Activated T-cell treated with anti-CD3 and anti-CD28 coated beads, Interleukin-2, amount 50 U/mL, for 24 hours (primary cell): ENCODE measurements at regions not wholly inside any gene's neighbourhood (a gene's known extent, or its start where the extent isn't known, plus 50 kb on each side); places are given as distances from the start of the nearest gene placed in this dataset.

Experiments
- DNase-seq: peaks from one replicate; pipeline ENCODE4 v3.0.0-alpha.2; 2020
- H3K27ac Mint-ChIP-seq: 2 replicates; pipeline ENCODE4 v1.8.0; 2020; ENCODE audit warnings: mild to moderate bottlenecking, mixed read lengths
- H3K27me3 Mint-ChIP-seq: 2 replicates; pipeline ENCODE4 v1.8.0; 2020; ENCODE audit warnings: mixed read lengths
- H3K36me3 Mint-ChIP-seq: 2 replicates; pipeline ENCODE4 v1.8.0; 2020; ENCODE audit warnings: low read depth, mixed read lengths
- H3K4me1 Mint-ChIP-seq: 2 replicates; pipeline ENCODE4 v1.8.0; 2020; ENCODE audit warnings: low read depth, mixed read lengths
- H3K4me3 Mint-ChIP-seq: 2 replicates; pipeline ENCODE4 v1.8.0; 2020; ENCODE audit warnings: mild to moderate bottlenecking, moderate library complexity, mixed read lengths
- H3K9me3 Mint-ChIP-seq: 2 replicates; pipeline ENCODE4 v1.8.0; 2020; ENCODE audit warnings: mixed read lengths

DNA sequence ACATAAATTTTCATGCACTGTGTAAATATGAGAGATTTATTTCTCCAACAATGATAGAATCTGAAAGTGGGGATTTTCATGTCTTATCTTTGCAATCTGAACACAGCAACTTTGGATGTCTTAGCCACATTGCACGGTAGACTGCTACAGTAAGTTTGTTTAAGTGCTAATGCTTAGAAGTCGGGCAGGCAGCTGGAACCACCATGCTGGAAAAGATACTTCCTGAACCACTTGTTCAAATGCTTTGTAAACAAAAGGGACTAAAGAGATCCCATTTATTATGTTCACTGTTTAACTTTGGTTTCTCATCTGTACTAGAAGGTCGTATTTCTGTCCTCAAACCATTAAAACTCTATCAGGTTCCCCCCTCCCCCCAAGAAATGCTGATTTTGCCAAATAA is 555.9 kb upstream of the DIPK2B start:
- H3K4me1 Mint-ChIP-seq, result peaks cover 55% of the 10 kb centered on the region
- DNase-seq, result no peak
- peak overlapping the region; percentile 58 for H3K27ac Mint-ChIP-seq
- H3K4me3 Mint-ChIP-seq, result peak overlapping the region; percentile 57
- no peaks in the 10 kb centered on the region for H3K9me3 Mint-ChIP-seq
- H3K27me3 Mint-ChIP-seq, result peaks cover 17% of the 10 kb centered on the region
- H3K36me3 Mint-ChIP-seq, result peaks cover 52% of the 10 kb centered on the region

- H3K4me1 Mint-ChIP-seq, result peaks cover 49% of the 10 kb centered on the region
- H3K27ac Mint-ChIP-seq, result peak overlapping the region; percentile 42
- peaks cover 13% of the 10 kb centered on the region for H3K27me3 Mint-ChIP-seq
- no peaks in the 10 kb centered on the region for H3K9me3 Mint-ChIP-seq
- no peak for DNase-seq
- H3K36me3 Mint-ChIP-seq, result peaks cover 45% of the 10 kb centered on the region
- H3K4me3 Mint-ChIP-seq, result peak overlapping the region; percentile 26
Measured at GRCh38 chrX:45755703-45756102, 555.0 kb upstream of the DIPK2B start.

DNA sequence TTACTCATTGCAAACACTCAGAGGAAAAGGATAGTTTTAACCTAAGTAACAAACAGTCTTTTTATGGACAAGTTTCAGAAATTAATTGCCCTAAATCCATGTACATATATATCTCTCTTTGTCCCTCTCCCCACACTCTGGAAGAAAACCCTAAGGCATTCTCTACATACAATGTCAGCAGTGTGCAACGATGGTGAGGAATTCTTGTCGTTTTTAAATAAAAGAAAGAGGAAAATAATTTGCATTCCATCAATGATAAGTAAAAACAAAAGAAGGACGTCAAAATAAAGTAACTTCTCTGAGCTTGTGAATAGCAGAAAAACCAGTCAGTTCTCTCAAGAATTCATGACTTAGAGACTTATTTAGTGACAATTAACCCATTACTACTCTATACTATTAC is 550.5 kb upstream of the DIPK2B start:
- no peak for DNase-seq
- peaks cover 37% of the 10 kb centered on the region for H3K27me3 Mint-ChIP-seq
- peaks cover 22% of the 10 kb centered on the region for H3K4me1 Mint-ChIP-seq
- H3K27ac Mint-ChIP-seq, result peak overlapping the region; percentile 65
- no peak overlapping the region for H3K4me3 Mint-ChIP-seq
- peaks cover 34% of the 10 kb centered on the region for H3K36me3 Mint-ChIP-seq
- H3K9me3 Mint-ChIP-seq, result no peaks in the 10 kb centered on the region

GRCh38 chrX:45750639-45751038 is 550.0 kb upstream of the DIPK2B start:
- Mint-ChIP-seq H3K27ac (peak overlapping the region; percentile 65), H3K4me1 (peaks cover 22% of the 10 kb centered on the region), H3K36me3 (peaks cover 34% of the 10 kb centered on the region), H3K9me3 (no peaks in the 10 kb centered on the region), H3K4me3 (no peak overlapping the region), H3K27me3 (peaks cover 38% of the 10 kb centered on the region)
- no peak for DNase-seq

DNA sequence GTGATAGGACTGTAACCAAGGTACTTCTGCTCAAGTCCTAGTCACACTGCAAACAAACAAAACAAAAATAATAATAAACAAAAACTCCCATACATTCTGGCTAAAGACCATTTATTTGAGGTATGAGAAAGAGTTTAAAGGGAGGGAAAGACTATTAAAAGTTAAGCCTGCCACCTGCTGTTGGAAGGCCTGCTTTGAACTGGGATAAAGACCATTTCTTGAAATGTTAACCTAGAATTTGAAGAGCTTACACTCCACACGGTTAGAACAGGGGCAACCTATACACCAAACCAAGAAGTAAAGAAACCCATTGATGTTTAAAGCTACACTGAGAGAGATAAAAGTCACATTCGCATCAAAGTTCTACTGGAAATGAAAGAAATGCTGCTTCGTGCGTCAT is 548.7 kb upstream of the DIPK2B start:
- H3K36me3 Mint-ChIP-seq, result peaks cover 43% of the 10 kb centered on the region

GRCh38 chrX:45748369-45748774 is 547.7 kb upstream of the DIPK2B start:
- Mint-ChIP-seq H3K27ac (peak overlapping the region; percentile 70), H3K27me3 (peaks cover 51% of the 10 kb centered on the region), H3K4me3 (no peak overlapping the region), H3K9me3 (no peaks in the 10 kb centered on the region), H3K36me3 (peaks cover 52% of the 10 kb centered on the region), H3K4me1 (peaks cover 29% of the 10 kb centered on the region)
- no peak for DNase-seq

More for the DNA sequence above, 548.7 kb upstream of the DIPK2B start:
- Mint-ChIP-seq H3K9me3 (no peaks in the 10 kb centered on the region), H3K4me1 (peaks cover 23% of the 10 kb centered on the region), H3K4me3 (no peak overlapping the region), H3K27ac (peak overlapping the region; percentile 65), H3K27me3 (peaks cover 43% of the 10 kb centered on the region)
- DNase-seq, result no peak

DNA sequence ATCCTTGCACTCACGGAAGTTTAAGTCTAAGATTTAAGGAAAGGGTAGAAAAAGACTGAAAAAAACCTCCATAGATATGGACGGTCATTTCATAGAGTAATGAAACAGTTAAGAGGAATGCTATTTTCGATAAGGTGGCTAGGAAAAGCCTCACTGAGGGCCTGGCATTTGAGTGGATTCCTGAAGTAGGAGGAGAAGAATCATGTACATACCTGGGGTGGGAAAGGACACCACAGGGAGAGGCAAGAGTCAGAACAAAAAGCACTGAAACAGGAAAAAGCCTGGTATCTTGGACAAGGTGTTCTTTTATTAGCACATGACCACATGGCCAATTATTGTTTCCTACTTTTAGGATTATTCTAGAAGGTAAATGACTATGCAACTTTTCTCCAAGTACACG is 547.2 kb upstream of the DIPK2B start:
- Mint-ChIP-seq H3K27ac (peak overlapping the region; percentile 70), H3K4me3 (no peak overlapping the region), H3K36me3 (peaks cover 52% of the 10 kb centered on the region), H3K27me3 (peaks cover 53% of the 10 kb centered on the region), H3K4me1 (peaks cover 29% of the 10 kb centered on the region), H3K9me3 (no peaks in the 10 kb centered on the region)
- DNase-seq, result no peak

DNA sequence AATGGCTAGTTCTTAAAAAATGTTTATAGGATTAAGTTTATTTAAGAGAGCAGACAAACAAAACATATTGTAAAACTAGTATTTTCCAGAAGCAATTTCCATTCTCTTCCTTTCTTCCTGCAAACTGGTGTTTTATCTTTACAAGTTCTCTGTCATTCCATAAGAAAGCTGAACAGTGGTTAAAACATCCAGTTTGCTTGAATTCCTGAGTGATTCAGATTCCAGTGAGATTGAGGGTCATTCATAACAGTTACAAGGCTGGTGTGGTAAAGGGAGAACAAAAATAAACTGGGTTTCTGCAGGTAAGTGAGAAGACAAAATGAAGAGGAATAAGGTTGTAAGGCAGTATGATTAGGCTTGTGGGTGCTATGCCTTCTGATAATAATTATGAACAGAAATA is 544.8 kb upstream of the DIPK2B start:
- Mint-ChIP-seq H3K4me3 (no peak overlapping the region), H3K27me3 (peaks cover 53% of the 10 kb centered on the region), H3K9me3 (no peaks in the 10 kb centered on the region), H3K36me3 (peaks cover 52% of the 10 kb centered on the region), H3K4me1 (peaks cover 29% of the 10 kb centered on the region), H3K27ac (peak overlapping the region; percentile 30)
- no peak for DNase-seq

DNA sequence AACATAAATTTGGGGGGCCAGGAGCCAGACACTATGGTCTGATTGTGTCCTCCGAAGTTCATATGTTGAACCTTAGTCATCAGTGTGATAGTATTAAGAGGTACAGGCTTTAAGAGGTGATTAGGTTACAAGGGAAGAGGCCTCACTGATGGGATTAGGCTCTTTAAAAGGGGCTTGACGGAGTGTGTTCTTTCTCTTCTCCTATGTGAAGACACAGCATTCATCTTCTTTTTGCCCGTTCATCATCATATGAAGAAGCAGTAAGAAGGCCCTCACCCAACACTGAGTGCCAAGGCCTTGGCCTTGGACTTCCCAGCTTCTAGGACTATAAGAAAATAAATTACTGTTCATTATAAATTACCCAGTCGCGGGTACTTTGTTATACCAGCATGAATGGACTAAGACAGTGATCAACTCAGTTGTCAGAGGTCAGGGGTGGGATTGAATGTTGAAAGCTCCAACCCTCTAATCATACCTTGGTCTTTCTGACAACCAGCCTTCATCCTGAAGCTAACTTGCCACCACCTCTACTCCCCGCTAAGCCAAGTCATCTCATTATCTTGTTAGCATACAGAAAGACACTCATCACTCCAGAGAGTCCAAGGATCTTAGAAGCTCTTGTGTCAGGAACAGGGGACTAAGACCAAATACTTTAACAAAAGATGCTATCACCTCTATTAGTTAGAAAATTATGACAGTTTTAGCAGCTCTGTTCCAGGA is 543.4 kb upstream of the DIPK2B start:
- no peaks in the 10 kb centered on the region for H3K9me3 Mint-ChIP-seq
- H3K4me1 Mint-ChIP-seq, result peaks cover 29% of the 10 kb centered on the region
- no peak overlapping the region for H3K4me3 Mint-ChIP-seq
- no peak for DNase-seq
- H3K36me3 Mint-ChIP-seq, result peaks cover 52% of the 10 kb centered on the region
- H3K27me3 Mint-ChIP-seq, result peaks cover 47% of the 10 kb centered on the region
- H3K27ac Mint-ChIP-seq, result peak overlapping the region; percentile 41

DNA sequence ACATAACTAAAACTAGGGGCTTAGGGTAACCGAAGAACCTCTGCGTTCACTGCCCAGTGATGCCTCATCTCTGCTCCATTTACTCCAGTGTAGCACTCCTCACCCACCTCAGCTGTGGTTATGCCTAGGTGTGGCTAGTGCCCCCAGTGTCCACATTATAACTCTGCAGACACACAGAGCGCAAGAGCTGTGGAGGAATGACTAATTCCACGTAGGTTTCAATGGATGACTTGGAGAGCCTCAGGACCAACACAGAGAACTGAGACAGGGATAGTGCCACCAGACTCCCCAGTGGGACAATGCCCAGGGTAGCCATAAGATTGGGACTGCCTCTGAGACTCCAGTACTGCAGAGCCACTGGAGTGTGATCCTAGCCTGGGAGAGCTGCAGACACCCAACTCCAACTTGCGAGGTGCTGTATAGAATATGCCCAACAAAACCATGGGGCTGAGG is 542.4 kb upstream of the DIPK2B start:
- H3K27me3 Mint-ChIP-seq, result peaks cover 48% of the 10 kb centered on the region
- peaks cover 46% of the 10 kb centered on the region for H3K36me3 Mint-ChIP-seq
- peak; percentile 48 for DNase-seq
- peaks cover 23% of the 10 kb centered on the region for H3K4me1 Mint-ChIP-seq
- no peaks in the 10 kb centered on the region for H3K9me3 Mint-ChIP-seq
- peak overlapping the region; percentile 16 for H3K27ac Mint-ChIP-seq
- no peak overlapping the region for H3K4me3 Mint-ChIP-seq

- Mint-ChIP-seq H3K4me3 (no peak overlapping the region), H3K27me3 (peaks cover 29% of the 10 kb centered on the region), H3K4me1 (peaks cover 14% of the 10 kb centered on the region), H3K36me3 (peaks cover 18% of the 10 kb centered on the region), H3K9me3 (no peaks in the 10 kb centered on the region), H3K27ac (no peak overlapping the region)
- DNase-seq, result no peak
Measured at GRCh38 chrX:45740291-45740690, 539.6 kb upstream of the DIPK2B start.

GRCh38 chrX:45735571-45735970 is 534.9 kb upstream of the DIPK2B start:
- DNase-seq, result no peak
- Mint-ChIP-seq H3K27ac (no peak overlapping the region), H3K36me3 (no peaks in the 10 kb centered on the region), H3K4me1 (peaks cover 5% of the 10 kb centered on the region), H3K27me3 (peaks cover 34% of the 10 kb centered on the region), H3K4me3 (no peak overlapping the region), H3K9me3 (no peaks in the 10 kb centered on the region)

DNA sequence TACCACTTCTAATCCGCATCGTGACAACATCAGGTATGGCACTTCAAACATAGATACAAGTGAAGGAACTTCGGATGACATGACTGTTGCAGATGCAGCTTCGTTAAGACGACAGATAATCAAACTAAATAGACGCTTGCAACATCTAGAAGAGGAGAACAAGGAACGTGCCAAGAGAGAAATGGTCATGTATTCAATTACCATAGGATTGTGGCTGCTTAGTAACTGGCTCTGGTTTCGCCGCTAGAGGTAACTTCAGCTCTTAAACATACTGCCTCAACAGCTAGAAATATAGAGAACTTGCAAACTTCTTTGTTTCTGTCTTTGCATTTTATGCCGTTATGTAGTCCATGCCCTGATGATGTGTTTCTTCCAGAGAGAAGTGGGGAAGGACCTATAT is 530.8 kb upstream of the DIPK2B start:
- no peak overlapping the region for H3K27ac Mint-ChIP-seq
- no peak for DNase-seq
- peaks cover 53% of the 10 kb centered on the region for H3K27me3 Mint-ChIP-seq
- no peaks in the 10 kb centered on the region for H3K9me3 Mint-ChIP-seq
- H3K36me3 Mint-ChIP-seq, result no peaks in the 10 kb centered on the region
- H3K4me3 Mint-ChIP-seq, result no peak overlapping the region
- H3K4me1 Mint-ChIP-seq, result peaks cover 5% of the 10 kb centered on the region

GRCh38 chrX:45727761-45728160 is 527.1 kb upstream of the DIPK2B start:
- Mint-ChIP-seq H3K4me3 (no peak overlapping the region), H3K4me1 (no peaks in the 10 kb centered on the region), H3K27me3 (peaks cover 60% of the 10 kb centered on the region), H3K9me3 (no peaks in the 10 kb centered on the region), H3K36me3 (no peaks in the 10 kb centered on the region), H3K27ac (no peak overlapping the region)
- no peak for DNase-seq

- Mint-ChIP-seq H3K4me1 (peaks cover 31% of the 10 kb centered on the region), H3K27ac (no peak overlapping the region), H3K27me3 (peaks cover 46% of the 10 kb centered on the region), H3K36me3 (no peaks in the 10 kb centered on the region), H3K4me3 (no peak overlapping the region), H3K9me3 (no peaks in the 10 kb centered on the region)
- DNase-seq, result no peak
Measured at GRCh38 chrX:45722471-45722870, 521.8 kb upstream of the DIPK2B start.
